T-helper 17 cell (primary cell): ENCODE measurements at regions not wholly inside any gene's neighbourhood (a gene's known extent, or its start where the extent isn't known, plus 50 kb on each side); places are given as distances from the start of the nearest gene placed in this dataset.

Experiments
- ATAC-seq: fragments of 150-1000 bp; cut with Tn5 transposase; 2 replicates; pipeline ENCODE4 v1.10.0; 2021; ENCODE audit warnings: mild to moderate bottlenecking, moderate library complexity
- DNase-seq, 3 donors: peaks; one replicate each; pipeline versions ENCODE4 v3.0.0 to v3.0.0-alpha.2; 2020 to 2021
- H3K9me3 ChIP-seq: one replicate; pipeline ENCODE4 v1.7.0; 2013; ENCODE audit warnings: low read length, mild to moderate bottlenecking; ENCODE audit not compliant: control insufficient read depth, poor library complexity, severe bottlenecking
- H3K27ac Mint-ChIP-seq: one replicate; pipeline ENCODE4 v1.8.0; 2022; ENCODE audit warnings: mild to moderate bottlenecking, moderate library complexity, mixed read lengths
- H3K27me3 Mint-ChIP-seq: one replicate; pipeline ENCODE4 v1.8.0; 2022; ENCODE audit warnings: mixed read lengths
- H3K36me3 Mint-ChIP-seq: one replicate; pipeline ENCODE4 v1.8.0; 2022; ENCODE audit warnings: low read depth, mixed read lengths
- H3K4me1 Mint-ChIP-seq: one replicate; pipeline ENCODE4 v1.8.0; 2022; ENCODE audit warnings: mild to moderate bottlenecking, mixed read lengths
- H3K4me3 Mint-ChIP-seq: one replicate; pipeline ENCODE4 v1.8.0; 2022; ENCODE audit warnings: mild to moderate bottlenecking, moderate library complexity, mixed read lengths

GRCh38 chr4:24096603-24097002, 206.8 kb upstream of the PPARGC1A start:
- DNase-seq, result no peak
- ATAC-seq, result no peak
- peaks cover 6% of the 10 kb centered on the region for H3K27me3 Mint-ChIP-seq
- H3K9me3 ChIP-seq, result peaks cover 3% of the 10 kb centered on the region
- H3K4me3 Mint-ChIP-seq, result no peak overlapping the region
- no peaks in the 10 kb centered on the region for H3K36me3 Mint-ChIP-seq
- no peak overlapping the region for H3K27ac Mint-ChIP-seq
- H3K4me1 Mint-ChIP-seq, result no peaks in the 10 kb centered on the region

- no peak for ATAC-seq
- no peaks in the 10 kb centered on the region for H3K9me3 ChIP-seq
- H3K36me3 Mint-ChIP-seq, result no peaks in the 10 kb centered on the region
- H3K4me3 Mint-ChIP-seq, result no peak overlapping the region
- no peak for DNase-seq
- no peaks in the 10 kb centered on the region for H3K4me1 Mint-ChIP-seq
- no peak overlapping the region for H3K27ac Mint-ChIP-seq
- peaks cover 6% of the 10 kb centered on the region for H3K27me3 Mint-ChIP-seq
These were observed 204.9 kb upstream of the PPARGC1A start for GRCh38 chr4:24094726-24095125.

GRCh38 chr4:24093446-24093845, 203.6 kb upstream of the PPARGC1A start:
- H3K27me3 Mint-ChIP-seq, result peaks cover 6% of the 10 kb centered on the region
- H3K36me3 Mint-ChIP-seq, result no peaks in the 10 kb centered on the region
- H3K27ac Mint-ChIP-seq, result no peak overlapping the region
- ATAC-seq, result no peak
- no peak overlapping the region for H3K4me3 Mint-ChIP-seq
- H3K4me1 Mint-ChIP-seq, result no peaks in the 10 kb centered on the region
- DNase-seq, result no peak
- H3K9me3 ChIP-seq, result no peaks in the 10 kb centered on the region

DNA sequence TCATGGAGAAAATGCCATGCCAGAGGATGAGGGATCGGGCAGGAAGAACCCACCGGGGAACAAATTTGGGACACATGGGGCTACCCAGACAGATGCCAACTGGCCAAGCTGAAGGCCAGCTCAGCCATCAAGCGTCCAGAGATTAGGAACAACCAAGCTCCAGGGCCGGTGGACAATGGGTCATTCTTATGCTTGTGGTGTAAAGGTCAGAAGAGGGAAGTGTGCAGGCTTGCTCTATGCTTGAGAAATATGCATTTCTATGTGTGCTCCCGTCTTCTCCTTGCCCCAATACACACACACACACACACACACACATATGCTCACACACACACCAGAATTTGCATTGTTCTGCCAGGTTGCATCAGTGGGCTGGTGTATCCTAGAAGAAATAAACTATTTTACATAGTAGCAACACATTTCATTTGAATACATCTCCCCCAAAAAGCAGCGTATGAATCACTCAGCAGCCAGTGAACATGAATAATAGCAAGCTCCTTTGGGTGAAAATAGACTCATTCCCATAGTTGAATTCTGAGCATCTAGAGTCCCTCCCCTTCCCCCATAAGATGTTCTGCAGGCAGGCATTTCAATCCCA, 201.9 kb upstream of the PPARGC1A start:
- no peaks in the 10 kb centered on the region for H3K9me3 ChIP-seq
- Mint-ChIP-seq H3K4me3 (no peak overlapping the region), H3K27me3 (peaks cover 6% of the 10 kb centered on the region), H3K27ac (no peak overlapping the region), H3K36me3 (no peaks in the 10 kb centered on the region), H3K4me1 (no peaks in the 10 kb centered on the region)
- ATAC-seq (no peak), DNase-seq (no peak)

DNA sequence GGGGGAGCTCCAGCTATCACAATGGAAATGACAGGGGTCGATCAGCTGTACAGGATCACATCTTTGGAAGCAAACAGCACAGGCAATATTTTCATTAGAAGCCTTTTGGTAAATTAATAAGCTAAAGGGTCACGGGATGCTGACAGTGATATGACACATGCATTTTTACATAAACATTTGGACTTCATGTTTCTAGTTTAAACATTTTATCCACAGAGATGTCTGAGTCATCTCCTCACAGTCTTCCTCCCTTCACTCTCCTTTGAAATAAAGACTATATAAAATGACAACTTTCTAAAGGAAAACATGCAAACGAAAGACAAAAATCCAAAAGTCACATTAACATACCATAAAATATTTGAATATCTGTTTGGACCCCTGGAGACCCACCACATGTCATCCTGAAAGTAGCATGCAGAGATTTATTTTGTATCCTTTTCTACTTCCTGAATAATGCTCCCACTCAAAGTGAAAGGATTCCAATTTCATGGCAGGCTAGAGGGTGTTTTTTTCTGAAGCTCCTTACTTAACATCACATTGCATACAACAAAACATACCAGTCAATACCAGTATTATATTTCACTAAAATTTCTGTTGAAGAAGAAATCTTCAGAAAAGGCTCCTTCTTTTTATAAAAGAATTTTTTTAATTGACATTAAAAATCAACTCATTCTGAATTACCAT, 200.1 kb upstream of the PPARGC1A start:
- H3K27me3 Mint-ChIP-seq, result peaks cover 6% of the 10 kb centered on the region
- H3K36me3 Mint-ChIP-seq, result no peaks in the 10 kb centered on the region
- DNase-seq, result no peak

GRCh38 chr4:24080871-24081270, 191.0 kb upstream of the PPARGC1A start:
- Mint-ChIP-seq H3K27me3 (no peaks in the 10 kb centered on the region), H3K36me3 (no peaks in the 10 kb centered on the region), H3K4me1 (no peaks in the 10 kb centered on the region), H3K4me3 (no peak overlapping the region), H3K27ac (no peak overlapping the region)
- no peak for DNase-seq
- no peaks in the 10 kb centered on the region for H3K9me3 ChIP-seq
- ATAC-seq, result no peak

More for the DNA sequence above, 200.1 kb upstream of the PPARGC1A start:
- Mint-ChIP-seq H3K27ac (no peak overlapping the region), H3K4me1 (no peaks in the 10 kb centered on the region), H3K4me3 (no peak overlapping the region)
- no peak for ATAC-seq
- no peaks in the 10 kb centered on the region for H3K9me3 ChIP-seq

DNA sequence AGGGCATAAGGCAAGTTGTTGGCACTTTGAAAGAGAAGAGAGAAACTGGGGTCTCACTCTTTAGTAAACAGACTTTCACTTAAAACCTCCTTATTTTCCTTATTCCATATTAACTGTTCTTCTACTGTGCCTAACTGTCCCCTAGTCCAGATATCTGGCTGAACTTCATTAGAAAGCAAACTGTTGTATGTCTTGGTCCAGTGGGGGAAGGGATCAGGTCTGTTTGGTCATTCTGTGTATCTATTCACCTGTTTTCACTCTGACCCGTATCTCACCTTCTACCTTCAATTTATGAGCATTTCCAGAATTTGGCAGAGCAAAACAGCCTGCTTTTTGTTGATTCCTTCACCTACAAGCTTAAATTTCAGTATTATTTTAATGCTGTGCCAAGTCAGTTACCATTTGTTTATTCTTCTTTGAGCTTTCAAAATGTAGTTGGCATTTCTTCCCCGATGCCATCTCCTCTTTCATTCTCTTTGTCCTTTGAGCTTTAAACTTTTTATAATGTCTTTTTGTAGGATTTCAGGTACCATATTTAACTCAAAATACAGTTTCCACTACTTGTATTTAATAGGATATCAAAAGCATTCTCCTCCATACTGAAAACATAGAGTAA, 188.6 kb upstream of the PPARGC1A start:
- no peak for ATAC-seq
- no peak for DNase-seq
- no peak overlapping the region for H3K4me3 Mint-ChIP-seq
- H3K36me3 Mint-ChIP-seq, result no peaks in the 10 kb centered on the region
- no peaks in the 10 kb centered on the region for H3K4me1 Mint-ChIP-seq
- H3K27ac Mint-ChIP-seq, result no peak overlapping the region
- no peaks in the 10 kb centered on the region for H3K9me3 ChIP-seq
- H3K27me3 Mint-ChIP-seq, result no peaks in the 10 kb centered on the region

- no peaks in the 10 kb centered on the region for H3K9me3 ChIP-seq
- no peak for DNase-seq
- Mint-ChIP-seq H3K36me3 (no peaks in the 10 kb centered on the region), H3K27ac (no peak overlapping the region), H3K27me3 (no peaks in the 10 kb centered on the region), H3K4me1 (no peaks in the 10 kb centered on the region), H3K4me3 (no peak overlapping the region)
- no peak for ATAC-seq
These were observed 187.0 kb upstream of the PPARGC1A start for GRCh38 chr4:24076811-24077210.

GRCh38 chr4:24073948-24074347, 184.1 kb upstream of the PPARGC1A start:
- no peaks in the 10 kb centered on the region for H3K4me1 Mint-ChIP-seq
- H3K36me3 Mint-ChIP-seq, result no peaks in the 10 kb centered on the region
- H3K4me3 Mint-ChIP-seq, result no peak overlapping the region
- H3K27ac Mint-ChIP-seq, result no peak overlapping the region
- ATAC-seq, result no peak
- H3K9me3 ChIP-seq, result no peaks in the 10 kb centered on the region
- H3K27me3 Mint-ChIP-seq, result no peaks in the 10 kb centered on the region
- no peak for DNase-seq

DNA sequence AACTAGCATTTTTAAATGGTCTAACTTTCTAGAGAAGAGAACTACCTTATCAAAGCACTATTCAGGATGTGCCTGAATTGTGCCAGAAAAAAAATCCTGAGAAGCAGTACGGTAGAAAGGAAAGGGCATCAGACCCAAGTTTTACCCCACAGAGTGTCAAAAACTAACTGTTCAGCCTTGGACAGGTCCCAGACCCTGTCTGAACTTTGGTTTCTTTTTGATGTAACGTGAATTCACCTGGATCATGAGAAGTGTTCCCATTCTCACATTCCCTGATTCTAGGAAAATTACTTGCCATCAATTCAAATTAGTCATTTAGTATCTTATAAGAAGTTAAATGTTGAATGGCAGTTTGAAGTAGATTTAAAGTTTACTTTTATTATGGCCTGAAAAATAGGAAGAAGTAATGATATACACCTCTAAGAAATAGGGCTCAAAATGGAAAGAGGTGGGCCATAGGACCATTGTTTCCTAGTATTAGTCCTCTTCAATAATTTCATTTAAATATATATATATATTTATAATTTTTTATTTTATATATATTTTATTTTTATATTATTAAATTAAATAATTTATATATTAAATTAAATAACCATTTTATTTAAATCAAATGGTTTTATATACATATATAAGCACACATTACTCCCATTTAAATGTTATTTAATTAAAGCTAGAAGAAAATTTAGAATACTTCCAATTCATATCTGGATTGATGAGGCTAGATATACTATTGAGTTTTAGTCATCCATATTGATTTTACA, 181.9 kb upstream of the PPARGC1A start:
- Mint-ChIP-seq H3K4me3 (no peak overlapping the region), H3K4me1 (no peaks in the 10 kb centered on the region), H3K27me3 (no peaks in the 10 kb centered on the region), H3K27ac (no peak overlapping the region), H3K36me3 (no peaks in the 10 kb centered on the region)
- no peaks in the 10 kb centered on the region for H3K9me3 ChIP-seq
- DNase-seq (no peak), ATAC-seq (no peak)

GRCh38 chr4:24070117-24070516, 180.3 kb upstream of the PPARGC1A start:
- Mint-ChIP-seq H3K4me1 (no peaks in the 10 kb centered on the region), H3K27me3 (no peaks in the 10 kb centered on the region), H3K4me3 (no peak overlapping the region), H3K36me3 (no peaks in the 10 kb centered on the region), H3K27ac (no peak overlapping the region)
- DNase-seq (no peak), ATAC-seq (no peak)
- H3K9me3 ChIP-seq, result no peaks in the 10 kb centered on the region

- Mint-ChIP-seq H3K4me3 (no peak overlapping the region), H3K4me1 (no peaks in the 10 kb centered on the region), H3K27ac (no peak overlapping the region), H3K36me3 (no peaks in the 10 kb centered on the region), H3K27me3 (no peaks in the 10 kb centered on the region)
- no peaks in the 10 kb centered on the region for H3K9me3 ChIP-seq
- ATAC-seq (no peak), DNase-seq (no peak)
These were observed 177.7 kb upstream of the PPARGC1A start for GRCh38 chr4:24067367-24068193.

DNA sequence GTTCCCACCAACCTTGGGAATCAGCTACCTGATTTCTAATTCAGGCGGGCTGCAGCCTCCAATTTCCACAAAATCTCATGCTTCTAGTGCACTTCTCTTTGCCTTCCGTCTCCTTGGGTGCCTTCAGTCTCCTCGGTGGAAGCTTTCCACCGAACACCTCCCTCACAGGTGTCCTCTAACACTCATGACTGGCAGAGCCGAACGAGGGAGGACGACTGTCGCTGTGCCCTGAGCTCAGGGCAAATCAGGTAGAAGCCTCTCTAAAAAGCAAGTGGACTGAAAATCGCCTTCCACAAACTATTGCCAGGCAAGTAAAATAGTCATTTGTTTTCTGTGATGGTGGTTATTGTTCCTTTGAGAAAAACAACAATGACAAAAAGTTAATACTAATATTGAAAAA, 176.1 kb upstream of the PPARGC1A start:
- Mint-ChIP-seq H3K4me1 (no peaks in the 10 kb centered on the region), H3K36me3 (no peaks in the 10 kb centered on the region), H3K4me3 (no peak overlapping the region), H3K27ac (no peak overlapping the region), H3K27me3 (no peaks in the 10 kb centered on the region)
- ATAC-seq (no peak), DNase-seq (no peak)
- H3K9me3 ChIP-seq, result no peaks in the 10 kb centered on the region
